Ammon's horn (tissue), 1 donor: ENCODE measurements at regions not wholly inside any gene's neighbourhood (a gene's known extent, or its start where the extent isn't known, plus 50 kb on each side); places are given as distances from the start of the nearest gene placed in this dataset.

Experiments
- DNase-seq: peaks from one replicate; pipeline ENCODE4 v3.0.0-alpha.2; 2016; ENCODE audit warnings: low spot score

DNA sequence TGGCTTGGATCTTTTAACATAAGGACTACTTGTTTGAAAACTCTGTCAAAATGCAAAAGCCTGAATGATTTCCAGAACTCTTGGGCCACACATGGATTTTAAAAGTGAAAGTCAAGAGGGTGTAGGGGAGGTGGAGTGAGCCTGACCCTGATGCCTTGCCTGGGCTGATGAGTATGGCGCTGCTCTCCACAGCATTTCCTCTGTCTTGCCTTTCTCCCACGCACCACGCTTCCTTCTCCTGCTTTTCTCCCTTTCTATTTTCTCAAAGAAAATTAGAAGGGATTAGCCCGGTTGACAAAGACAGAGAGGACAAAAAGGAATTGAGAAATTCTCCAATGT, 207.0 kb upstream of the CCDC68 start:
- no peak for DNase-seq

DNA sequence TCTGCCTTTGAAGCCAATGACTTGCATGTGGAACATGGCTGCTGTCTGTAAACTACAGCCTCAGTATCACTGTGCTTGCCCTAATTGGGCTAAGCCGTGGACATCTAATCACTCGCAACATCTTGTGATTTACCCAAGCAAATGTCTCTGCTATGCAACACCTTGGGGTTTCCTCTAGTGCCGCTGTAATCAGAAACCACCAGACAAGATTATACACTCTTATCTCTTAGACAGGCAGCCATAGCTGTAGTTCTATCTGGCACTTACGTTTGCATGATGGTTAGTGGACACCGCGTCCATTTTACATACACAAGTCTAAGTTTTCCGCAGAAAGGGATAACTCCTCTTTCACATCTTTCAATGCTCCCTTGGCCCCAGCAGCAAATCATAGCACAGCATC, 204.3 kb upstream of the CCDC68 start:
- DNase-seq, result no peak

DNA sequence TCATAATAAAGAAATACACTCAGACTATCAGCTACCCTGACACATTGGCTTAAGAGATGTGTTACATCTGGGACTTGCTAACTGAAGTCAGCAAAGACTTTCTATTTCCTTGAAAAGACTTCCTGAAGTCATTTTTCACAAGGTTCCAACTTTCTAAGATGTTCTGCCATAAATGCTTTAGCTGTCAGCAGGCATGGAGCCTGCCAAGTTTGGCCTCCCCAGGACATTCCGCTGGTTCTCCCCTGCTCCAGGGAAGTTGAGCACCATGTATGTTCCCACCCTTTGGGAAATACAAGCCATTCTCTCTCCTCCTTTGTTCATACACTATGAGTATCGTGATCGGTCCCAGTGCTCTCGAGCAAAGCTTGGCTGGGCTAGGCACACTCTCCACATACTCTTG, 202.7 kb upstream of the CCDC68 start:
- no peak for DNase-seq

DNA sequence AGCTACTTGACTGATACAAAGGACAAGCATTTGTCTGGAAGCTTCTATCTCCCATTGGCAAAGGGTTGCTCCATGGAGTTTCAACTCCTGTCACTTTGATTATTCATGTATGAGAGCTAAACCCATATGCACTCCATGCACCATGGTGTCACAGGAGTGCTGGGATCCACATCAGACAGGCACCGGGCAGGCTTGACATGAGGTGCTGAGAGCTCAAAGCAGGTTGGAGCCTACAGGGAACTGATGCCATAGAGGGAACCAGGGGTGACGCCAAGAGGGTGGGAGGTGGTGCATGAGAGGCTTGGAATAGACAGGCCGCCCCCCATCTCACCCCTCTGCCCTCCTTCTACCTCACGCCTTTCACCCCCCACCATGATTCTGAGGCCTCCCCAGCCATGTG, 199.8 kb upstream of the CCDC68 start:
- no peak for DNase-seq

DNA sequence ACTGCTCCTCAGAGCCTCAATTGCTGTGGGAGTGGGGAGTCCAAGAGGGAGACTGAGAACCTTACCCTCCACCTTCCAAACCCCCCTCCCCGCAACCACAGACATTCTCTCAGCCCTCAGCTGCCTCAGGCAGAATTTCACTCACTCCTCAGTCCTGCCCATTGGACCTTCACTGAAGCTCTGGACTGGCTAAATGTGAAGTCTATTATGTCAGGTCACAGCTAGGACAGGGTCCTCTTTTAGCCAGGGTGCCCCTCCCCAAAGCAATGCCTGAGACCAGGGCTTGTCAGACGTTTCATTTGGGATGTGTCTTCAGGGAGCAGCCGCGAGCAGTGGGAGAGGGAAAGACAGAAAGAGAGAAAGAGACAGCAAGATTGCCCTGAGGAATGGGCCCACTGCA, 199.3 kb upstream of the CCDC68 start:
- DNase-seq, result no peak

DNA sequence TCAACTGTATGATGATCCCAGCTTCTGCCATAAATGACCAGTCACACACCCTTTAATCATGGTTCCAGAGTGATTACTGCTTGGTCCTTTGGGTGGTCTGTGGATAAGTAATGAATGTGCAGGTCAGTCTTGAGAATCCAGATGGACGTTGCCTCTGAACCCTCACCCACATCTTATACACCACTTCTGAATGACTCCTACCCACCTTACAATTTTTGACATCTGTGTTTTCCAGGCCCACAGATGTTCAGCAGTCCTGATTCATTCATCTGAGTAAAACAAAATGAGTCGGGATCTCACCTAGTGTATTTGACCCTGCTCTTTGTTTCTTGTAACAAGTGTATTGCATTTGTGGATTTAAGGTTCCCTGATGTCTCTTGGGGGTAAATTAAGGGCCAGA, 194.1 kb upstream of the CCDC68 start:
- DNase-seq, result no peak

DNA sequence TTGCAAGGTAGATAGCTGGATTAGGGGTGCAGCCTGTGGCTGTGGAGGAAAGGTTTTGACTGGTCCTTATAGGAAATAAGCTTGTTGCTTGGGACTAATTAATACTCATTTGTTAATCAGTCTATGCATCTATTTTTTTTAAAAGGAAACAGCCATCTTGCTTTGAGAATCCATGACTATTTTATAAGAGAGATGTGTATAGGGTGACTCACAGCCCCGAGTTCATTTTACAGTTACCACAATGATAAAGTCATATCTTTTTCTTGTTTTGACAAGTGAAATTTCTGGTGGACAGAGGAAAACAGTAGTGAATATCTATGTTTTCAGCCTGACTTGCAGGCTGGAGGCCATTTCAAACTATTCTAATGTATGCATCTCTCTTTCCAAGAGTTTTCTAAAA, 193.5 kb upstream of the CCDC68 start:
- DNase-seq, result no peak

DNA sequence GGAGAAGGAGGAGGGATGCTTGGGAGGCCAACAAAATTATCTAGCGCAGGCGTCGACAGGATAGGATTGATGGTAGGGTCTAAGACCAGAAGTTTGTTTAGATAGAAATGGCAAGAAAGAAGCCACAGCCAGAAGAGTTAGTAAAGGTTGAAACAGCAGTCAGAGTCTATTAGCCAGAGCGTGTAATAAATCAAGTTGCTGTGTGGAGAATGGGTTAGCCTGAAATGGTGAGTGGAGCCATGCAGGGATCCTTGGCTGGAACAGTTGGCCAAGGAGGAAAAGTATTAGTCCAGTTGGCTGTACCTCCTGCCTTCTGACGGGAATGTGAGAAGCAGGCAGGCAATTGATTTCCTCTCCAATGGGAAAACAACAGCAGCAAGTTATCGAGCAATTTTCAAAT, 190.7 kb upstream of the CCDC68 start:
- no peak for DNase-seq

DNA sequence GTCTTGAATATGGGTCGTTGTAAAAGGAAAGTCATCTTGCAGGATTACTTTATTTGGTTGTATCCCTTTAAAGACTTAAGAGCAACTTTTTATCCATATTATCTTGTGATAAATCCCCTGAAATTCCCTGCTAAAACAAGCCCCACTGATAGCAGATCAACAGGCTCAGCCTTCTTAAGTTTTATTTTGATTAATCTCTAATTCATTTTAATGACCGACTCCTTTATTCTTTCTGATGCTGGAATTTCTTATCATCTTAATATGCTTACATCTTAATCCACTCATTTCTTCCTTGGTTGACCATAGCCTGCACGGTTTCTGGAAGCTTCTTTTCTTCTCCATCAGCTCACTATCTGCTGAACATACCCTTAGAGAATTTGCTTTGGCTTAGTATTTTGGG, 188.5 kb upstream of the CCDC68 start:
- DNase-seq, result no peak

DNA sequence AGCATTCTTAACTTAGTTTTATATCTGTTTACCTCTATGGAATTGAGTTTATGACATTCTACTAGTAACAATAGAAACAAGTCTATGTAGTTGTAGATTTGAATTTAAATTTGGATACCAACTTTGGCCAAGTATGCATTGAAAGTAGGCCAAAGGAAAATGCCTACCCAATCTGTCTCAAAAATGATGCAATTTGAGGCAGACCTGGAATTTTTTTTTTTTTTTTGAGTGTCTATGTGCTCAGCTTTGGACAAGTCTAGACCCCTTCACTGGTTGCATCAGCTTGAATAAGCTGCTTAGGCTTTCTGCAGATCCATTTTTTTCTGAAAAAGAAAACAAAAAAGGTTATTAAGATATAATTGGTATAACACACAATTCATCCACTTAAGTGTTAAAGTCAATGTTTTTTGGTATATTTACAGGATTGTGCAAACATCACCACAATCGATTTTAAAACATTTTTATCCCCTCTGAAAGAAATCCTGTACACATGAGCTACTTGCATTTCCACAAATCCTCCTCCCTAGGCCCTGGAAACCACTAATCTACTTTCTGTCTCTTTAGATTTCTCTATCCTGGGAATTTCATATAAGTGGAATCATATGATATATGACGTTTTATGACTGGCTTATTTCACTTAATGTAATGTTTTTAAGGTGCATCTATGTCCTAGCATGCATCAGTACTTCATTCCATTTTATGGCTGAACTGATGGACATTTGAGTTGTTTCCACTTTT, 185.1 kb upstream of the CCDC68 start:
- DNase-seq, result no peak

DNA sequence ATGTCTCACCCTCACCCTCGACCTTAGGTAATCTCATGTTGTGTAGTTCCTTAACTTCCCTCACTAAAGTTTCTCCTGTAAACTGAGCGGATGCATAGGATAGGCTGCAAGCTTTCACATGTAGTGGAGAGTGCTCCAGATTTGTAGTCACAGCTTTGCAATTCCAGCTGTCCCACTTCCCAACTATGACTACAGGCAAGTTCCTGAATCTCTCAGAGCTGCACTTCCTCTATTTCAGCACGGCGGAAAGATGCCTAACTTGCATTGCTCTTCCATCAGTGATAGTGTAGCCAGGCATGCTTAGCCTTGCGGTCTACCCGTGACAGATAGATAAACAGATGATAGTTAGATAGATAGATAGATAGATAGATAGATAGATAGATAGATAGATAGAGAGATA, 183.1 kb upstream of the CCDC68 start:
- DNase-seq, result no peak

DNA sequence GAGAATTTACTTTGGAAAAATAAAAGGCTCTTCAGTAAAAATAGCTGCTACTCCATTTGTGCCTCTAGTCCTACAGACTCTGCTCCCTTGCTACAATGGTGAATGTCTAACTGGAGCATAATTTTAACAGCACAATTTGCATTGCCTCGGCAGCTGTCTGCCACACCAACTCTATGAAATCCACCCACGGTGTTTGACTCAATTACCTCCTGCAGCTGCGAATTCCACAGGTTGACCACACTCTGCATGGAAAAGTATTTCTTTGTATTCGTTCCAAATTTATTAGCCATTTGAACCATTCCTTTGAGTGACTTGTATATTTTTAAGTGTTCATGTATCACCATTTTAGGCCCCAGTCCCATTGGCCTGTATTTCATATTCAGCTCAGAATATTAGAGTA, 182.1 kb upstream of the CCDC68 start:
- no peak for DNase-seq

DNA sequence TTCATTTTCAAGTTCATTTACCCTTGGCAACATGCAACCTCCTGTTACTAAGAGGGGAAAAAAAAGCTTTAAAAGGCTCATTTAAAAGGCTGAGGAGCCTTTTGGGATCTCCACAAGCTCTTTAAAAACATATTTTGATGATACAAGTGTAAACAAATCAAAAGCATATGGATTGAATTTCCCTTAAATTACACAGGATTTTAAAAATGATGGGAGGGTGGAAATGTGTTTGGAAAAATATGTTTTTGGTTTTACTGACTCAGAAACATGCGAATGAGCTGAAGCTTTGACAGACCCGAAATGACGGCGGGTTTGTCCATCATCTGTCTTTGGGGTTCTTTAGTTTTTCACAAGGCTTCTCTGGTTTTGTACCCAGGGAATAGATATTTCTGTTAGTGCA, 180.6 kb upstream of the CCDC68 start:
- no peak for DNase-seq

DNA sequence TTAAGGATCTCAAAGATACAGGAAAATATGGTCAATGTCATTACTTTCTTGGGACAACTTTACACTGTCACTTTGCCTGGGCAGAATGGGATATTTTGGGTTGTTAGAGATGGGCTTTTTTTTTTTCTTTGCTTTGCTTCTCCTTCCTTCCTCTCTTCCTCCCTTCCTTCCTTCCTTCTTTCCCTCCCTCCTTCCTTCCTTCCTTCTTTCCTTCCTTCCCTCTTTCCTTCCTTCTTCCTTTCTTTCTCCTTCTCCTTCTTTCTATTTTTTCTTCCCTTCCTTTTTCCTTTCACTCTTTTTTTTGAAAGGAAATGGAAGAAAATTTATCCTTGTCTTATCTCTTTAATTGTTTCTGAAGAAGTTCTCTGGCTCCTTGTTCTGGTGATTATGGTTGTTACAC, 180.0 kb upstream of the CCDC68 start:
- DNase-seq, result no peak

DNA sequence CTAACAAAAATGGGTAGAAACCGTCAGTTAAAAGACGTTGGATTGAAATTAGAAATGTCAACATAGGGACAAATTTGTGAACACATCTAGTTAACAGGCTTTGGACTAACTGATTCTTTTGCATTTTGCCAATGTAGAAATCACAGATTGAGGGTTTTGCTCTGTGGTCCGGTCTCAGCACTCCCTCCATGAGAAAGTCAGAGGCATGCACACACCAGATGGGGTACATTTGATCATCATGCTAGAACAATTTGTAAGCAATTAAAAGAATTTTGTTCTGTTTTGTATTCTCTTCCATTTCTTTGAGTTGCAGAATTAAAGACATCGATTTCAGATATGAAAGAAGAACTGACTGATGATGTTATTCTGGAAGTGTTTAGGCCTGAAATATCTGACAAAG, 179.1 kb upstream of the CCDC68 start:
- DNase-seq, result no peak

DNA sequence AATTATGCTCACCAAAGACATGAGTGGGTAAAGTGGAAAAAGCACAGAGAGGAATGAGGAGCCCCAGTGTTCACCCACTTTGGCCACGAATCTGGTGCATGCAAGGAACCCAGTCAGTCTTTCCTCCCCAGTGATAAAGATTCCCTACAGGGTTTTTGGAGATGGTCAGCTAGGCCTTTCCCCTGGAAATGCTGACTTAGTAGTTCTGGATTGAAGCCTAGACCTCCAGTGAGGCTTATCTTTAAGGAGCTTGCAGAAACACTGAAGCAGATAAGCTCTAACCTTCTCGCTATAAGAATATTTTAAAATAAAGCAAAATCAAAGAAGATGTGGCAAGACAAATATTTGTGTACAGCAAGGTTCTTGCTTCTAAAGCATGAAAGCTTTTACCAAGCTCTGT, 178.3 kb upstream of the CCDC68 start:
- no peak for DNase-seq

DNA sequence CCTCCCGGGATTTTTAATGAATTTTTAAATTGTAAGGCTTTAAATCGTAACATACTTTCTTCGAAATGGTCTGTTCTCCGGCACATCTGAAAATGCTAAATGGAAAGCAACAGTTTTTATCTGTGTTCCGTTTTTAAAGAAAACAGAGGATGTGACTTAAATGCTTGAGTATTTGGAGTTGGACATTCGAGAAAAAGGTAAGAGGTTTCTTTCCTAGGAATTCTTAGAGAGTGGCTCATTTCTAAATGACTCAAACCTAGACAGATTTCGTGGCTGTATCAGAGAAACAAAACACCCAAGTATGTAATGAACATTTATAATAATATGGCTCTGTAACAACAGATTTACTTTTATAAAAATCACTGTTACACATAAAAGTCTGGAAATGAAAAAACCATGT, 177.6 kb upstream of the CCDC68 start:
- no peak for DNase-seq

DNA sequence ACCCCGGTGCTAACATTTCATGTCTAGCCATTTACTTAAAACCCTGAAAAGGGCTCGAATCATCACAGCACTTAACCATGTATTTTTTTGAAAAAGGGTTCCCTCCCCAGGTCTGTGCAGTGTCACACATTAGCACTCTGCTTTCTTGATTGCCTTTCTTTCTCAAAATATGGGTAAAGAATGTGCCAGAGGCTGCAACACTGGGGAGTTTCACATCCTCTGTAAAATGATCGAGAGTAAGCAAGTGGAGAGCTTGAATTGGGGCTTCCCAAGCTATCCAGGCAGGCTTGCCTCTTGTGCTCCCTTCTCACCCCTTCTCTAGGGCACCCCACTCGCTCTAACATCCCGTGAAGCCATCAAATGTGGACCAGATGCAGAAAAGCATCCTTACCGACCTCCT, 177.0 kb upstream of the CCDC68 start:
- DNase-seq, result no peak

DNA sequence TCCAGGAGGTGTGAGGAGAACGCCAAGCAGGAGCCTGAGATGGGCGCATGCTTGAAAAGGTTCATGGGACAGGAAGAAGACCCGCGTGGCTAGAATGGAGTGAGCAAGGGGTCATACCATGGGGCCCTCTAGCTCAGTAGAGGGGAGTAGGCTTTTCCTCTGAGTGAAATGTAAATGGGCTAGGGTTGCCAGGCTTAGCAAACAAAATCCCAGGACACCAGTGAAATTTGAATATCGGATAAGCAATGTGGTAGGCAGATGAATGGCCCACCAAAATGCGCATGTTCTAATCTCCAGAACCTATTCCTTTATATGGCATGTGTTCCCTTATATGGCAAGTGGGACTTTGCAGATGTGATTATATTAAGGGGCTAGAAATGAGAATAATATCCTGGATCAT, 174.1 kb upstream of the CCDC68 start:
- DNase-seq, result no peak

DNA sequence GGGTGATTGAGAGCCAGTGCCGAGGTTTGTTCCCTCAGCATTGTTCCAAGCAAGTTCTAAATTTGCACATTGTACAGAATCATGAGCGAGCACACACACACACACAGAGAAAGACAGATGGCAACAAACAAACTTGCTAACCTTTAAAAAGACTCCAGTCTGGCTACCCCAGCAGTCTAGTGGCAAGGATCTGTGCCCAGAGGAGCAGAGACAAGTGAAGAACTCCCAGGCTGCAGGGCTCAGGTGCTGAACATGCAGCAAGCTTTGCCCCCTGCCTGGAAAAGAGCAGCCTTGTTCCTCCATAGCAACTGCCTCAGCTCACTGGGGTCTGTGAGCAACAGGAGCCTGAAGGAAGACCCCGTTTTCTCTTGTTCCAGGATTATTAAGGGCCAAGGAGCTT, 169.2 kb upstream of the CCDC68 start:
- peak; percentile 8 for DNase-seq

DNA sequence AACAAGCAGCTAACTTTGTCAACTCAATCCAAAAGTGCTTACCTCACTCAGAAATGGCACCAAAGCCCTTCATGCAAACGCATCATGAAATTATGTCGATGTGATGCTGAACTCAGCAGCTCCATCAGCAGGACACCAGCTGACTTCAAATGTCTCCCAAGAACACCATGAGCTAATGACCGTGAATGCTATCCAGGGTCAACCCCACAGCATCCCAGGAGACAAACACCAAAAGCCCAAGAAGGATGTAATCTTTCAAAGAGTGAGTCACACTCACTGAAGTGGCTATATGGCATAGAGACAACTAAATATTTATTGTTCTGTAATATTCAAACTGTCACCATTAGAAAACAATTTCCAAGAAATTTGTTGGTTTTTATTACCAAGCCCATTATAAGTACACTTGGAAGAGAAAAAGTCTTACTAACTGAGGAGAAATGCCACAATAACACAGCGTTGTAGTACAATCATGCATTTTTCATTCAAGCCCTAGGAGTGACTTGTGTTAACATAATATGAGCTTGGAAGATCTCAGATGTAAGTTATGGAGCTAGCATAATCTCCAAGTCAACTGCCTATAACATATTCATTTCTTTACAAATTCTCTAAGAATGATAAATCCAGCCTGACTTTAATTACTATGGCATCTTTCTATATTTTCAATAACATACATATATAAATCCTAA, 165.0 kb upstream of the CCDC68 start:
- DNase-seq, result no peak

DNA sequence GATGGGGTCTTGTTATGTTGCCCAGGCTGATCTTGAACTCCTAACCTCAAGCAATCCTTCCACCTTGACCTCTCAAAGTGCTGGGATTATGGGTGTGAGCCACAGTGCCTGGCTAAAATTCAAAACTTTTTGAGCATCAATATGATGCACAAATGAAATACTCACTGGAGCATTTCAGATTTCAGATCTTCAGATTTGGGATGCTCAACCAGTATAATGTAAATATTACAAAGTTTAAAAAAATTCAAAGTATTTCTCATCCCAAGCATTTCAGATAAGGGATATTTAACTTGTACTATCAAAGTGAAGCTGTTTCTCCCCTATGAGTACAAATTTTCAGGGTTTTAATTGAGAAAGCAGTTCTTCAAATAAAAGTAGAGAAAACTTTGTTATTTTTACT, 164.1 kb upstream of the CCDC68 start:
- DNase-seq, result no peak

DNA sequence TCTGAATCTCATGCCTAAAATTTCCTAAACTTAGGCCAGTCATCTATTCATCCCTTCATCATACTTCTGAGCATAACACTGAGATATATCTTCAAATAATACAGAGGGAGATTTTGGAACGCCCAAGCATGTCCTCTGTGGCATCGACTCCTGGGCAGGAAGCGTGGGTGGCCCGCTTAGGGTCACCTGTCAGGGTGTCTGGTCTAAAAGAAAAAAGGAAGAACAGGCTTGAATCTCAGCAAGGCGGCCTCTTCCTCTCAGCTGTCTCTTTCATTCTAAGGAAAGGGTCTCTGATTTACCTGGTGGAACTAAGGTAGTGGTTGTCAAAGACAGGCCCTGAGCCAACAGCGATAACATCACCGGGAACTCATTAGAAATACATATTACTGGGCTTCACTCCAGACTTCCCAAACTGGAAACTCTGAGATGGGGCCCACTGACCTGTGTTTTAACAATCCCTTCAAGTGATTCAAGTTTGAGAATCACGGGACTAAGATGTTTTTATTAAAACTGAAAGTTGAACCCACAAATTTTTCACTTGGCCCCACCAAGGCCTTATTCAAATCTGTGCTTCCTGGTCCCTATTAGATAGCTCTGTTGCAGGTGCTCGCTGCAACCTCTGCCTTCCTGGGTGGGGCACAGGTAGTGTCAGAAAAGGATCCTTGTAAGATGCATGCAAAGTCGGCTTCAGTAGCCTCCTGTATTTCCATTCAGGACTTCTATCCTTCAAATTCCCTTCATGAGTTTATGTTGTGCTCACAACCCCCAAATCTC, 162.3 kb upstream of the CCDC68 start:
- no peak for DNase-seq

DNA sequence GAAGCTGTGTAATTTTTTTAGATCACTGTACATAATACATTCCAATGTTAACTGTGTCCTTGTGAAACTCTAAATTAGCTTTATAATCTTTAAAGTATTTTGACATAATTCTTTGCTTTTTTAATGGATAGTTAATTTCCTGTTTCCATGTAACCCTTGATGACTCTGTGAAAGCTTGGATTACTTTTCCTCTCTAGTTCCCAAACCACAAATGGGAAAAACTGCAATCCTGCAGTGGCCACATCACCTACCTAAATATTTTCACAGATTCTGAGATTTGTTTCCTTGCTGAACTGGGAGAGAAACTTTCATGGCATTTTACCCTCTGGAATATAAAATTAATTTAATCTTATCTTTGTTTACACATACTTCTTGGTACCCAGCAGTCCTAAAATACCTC, 161.6 kb upstream of the CCDC68 start:
- DNase-seq, result no peak
